Brain pericyte (primary cell): ENCODE measurements at regions not wholly inside any gene's neighbourhood (a gene's known extent, or its start where the extent isn't known, plus 50 kb on each side); places are given as distances from the start of the nearest gene placed in this dataset.
"Not testable (repeated sequence)": the region's sequence is repeated elsewhere in the genome, so short reads cannot be mapped to it uniquely, and the experiment has no call there.

Source experiments
- DNase-seq: peaks from one replicate; pipeline ENCODE4 v3.0.0-alpha.2; 2012; ENCODE audit warnings: low read depth, low spot score

DNA sequence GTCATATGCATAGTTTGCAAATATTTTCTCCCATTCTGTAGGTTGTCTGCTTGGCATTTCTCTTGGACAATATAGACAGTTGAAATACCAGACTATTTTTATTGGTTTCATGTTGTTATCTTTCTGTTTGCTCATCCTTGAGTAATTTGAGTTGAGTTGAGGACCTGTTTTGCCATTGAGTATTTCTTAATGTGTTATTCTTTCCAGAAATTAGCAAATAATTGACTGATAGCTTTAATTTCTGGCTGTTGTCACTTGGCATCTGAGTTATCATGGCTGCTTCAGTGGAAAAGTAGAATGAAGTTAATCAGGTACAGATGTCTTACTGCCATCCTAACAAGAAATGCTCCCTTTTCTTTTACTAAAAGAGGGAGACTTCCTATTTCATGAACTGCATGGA is 264.8 kb upstream of the DUSP10 start:
- no peak for DNase-seq

- no peak for DNase-seq
Measured at GRCh38 chr1:222004784-222005183, 262.9 kb upstream of the DUSP10 start.

GRCh38 chr1:222004034-222004433 is 262.1 kb upstream of the DUSP10 start:
- DNase-seq: no peak

DNA sequence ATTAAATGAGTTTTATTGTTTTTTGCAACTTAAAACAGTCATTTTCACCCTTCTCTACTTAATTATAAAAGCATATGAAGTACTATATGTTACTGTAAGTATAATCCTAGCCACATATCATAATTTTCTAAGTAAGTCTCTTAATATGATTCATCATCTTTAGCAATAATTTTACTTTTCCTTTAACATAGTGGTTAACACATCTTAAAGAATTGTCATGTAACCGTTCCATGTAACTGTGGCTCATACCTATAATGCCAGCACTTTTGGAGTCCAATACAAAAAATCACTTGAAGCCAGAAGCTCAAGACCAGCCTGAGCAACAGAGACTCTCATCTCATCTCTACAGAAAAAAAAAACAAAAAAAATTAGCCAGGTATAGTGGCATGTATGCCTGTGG is 260.6 kb upstream of the DUSP10 start:
- DNase-seq: no peak

- DNase-seq: no peak
Measured at GRCh38 chr1:222000131-222000530, 258.2 kb upstream of the DUSP10 start.

GRCh38 chr1:221998781-221999180 is 256.9 kb upstream of the DUSP10 start:
- DNase-seq: no peak

DNA sequence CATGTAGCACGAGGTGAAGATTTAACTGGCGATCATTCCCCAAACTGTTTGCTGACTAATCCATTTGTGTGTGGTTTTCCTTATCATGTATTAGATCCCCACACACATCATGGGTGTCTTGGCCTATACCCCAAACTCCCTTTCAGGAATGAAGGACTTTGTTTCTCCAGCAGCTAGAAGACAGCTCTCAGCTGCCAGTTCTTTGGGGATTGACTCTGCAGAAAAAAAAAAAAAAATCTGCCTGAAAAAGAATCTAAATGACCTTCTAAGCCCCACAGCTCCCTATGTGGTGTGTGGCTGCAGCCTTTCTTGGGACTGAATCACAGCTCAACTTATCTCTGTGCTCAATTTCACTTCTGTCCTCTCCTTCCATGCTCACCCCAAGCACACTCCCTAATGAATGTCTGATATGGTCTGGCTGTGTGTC is 256.3 kb upstream of the DUSP10 start:
- no peak for DNase-seq

GRCh38 chr1:221997012-221997411 is 255.1 kb upstream of the DUSP10 start:
- DNase-seq: not testable (repeated sequence)

- DNase-seq: no peak
Measured at GRCh38 chr1:221994939-221995338, 253.1 kb upstream of the DUSP10 start.

- DNase-seq: no peak
Measured at GRCh38 chr1:221994274-221994698, 252.4 kb upstream of the DUSP10 start.

GRCh38 chr1:221993444-221993948 is 251.6 kb upstream of the DUSP10 start:
- DNase-seq: no peak

- no peak for DNase-seq
Measured at GRCh38 chr1:221992427-221992826, 250.5 kb upstream of the DUSP10 start.

- DNase-seq: no peak
Measured at GRCh38 chr1:221991221-221991620, 249.3 kb upstream of the DUSP10 start.

DNA sequence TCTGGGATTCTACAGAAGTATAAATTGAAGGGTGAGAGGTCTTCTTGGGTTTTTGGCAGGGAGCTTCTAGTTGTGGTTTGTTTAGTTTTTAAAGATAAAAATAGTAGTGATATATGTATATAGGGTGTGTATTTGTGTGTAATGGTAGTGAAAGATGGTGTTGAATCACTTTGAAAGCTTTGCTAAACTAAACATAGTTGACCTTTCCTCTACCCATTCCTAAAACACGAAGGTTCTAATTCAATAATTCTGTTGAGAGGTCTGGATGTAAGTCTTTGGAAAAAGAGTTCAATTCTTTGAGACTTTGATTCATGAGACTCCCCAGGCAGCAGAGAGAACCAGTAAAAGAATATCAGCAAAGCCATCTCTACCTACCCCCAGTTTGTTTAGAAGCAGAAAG is 247.9 kb upstream of the DUSP10 start:
- no peak for DNase-seq

- no peak for DNase-seq
Measured at GRCh38 chr1:221988829-221989228, 246.9 kb upstream of the DUSP10 start.

GRCh38 chr1:221987860-221988520 is 246.1 kb upstream of the DUSP10 start:
- DNase-seq: no peak

DNA sequence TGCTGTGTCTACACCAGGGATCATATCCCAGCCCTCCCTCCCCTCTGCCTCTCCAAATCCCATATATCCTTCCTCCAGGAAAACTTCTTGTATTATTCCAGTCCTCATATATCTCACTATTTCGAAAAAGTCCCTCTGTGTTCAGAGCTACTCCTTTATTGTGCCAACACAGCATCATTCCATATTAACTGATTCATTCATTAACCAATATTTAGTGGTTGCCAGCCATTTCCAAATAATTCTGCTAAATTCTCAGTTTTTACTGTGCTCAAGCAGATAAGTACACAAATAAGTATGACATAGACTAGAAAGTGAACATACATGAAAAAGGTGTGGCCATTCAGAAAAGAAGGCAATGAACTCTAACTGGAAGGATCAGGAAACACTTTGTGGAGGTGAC is 241.6 kb upstream of the DUSP10 start:
- no peak for DNase-seq

- DNase-seq: no peak
Measured at GRCh38 chr1:221981461-221981860, 239.6 kb upstream of the DUSP10 start.

DNA sequence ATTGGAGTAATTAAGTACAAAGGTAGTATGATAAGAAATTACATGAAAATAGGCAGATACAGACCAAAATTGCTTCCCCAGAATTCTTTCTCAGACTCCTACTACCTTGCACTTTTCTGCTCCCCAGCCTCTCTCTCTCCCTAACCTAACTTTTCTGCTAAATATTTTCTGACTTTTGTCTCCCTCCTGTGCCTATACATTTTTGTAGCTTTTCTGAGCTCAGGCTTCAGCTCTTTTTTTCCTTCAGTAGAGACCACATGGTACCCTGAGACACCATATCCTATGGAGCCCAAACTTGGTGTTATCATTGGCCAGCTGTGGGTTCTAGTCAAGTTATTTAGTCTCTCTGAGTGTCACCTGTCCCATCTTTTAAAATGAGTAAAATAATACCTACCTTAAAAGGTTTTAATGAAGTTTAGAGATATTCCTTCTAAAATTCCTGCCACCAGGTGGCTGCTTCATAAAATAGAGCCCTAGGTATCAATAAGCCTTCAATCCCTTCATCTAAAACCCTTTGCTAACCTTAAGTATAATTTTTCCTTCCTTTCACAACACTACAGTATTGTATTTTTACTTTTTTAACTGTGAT is 237.6 kb upstream of the DUSP10 start:
- DNase-seq: no peak

GRCh38 chr1:221978631-221979334 is 236.9 kb upstream of the DUSP10 start:
- DNase-seq: not testable (repeated sequence)

- DNase-seq: not testable (repeated sequence)
Measured at GRCh38 chr1:221973787-221974186, 231.9 kb upstream of the DUSP10 start.
